ENCODE measurements at regions not wholly inside any gene's neighbourhood (a gene's known extent, or its start where the extent isn't known, plus 50 kb on each side); places are given as distances from the start of the nearest gene placed in this dataset.

GRCh38 chr13:109870274-109870673 lies 83.9 kb upstream of the IRS2 start:
- H4K20me1 ChIP-seq (ENCODE audit: low read depth): no peaks in the 10 kb centered on the region

GRCh38 chr13:109869312-109870237 lies 83.2 kb upstream of the IRS2 start:
- peaks cover 2% of the 10 kb centered on the region for H3K27me3 Mint-ChIP-seq (ENCODE audit: insufficient read depth, low read depth)
- no peaks in the 10 kb centered on the region for H3K36me3 Mint-ChIP-seq
- Histone ChIP-seq H4K20me1 (ENCODE audit: low read depth) (no peaks in the 10 kb centered on the region), H3K4me2 (no peak overlapping the region), H3K9me3 (ENCODE audit: low read depth) (no peaks in the 10 kb centered on the region), H3F3A (ENCODE audit: low read depth) (no peaks in the 10 kb centered on the region), H3K79me2 (ENCODE audit: low read depth) (no peaks in the 10 kb centered on the region), H2AFZ (replicated peaks) (no peak overlapping the region), H3K4me3 (no peak overlapping the region), H3K4me1 (no peaks in the 10 kb centered on the region), H3K36me3 (no peaks in the 10 kb centered on the region), H3K27me3 (no peaks in the 10 kb centered on the region), H3K27ac (no peak overlapping the region), H3K9ac (no peak overlapping the region)
- no peak overlapping the region for H3K4me3 Mint-ChIP-seq
- no peak for TF ChIP-seq EZH2phosphoT487 (IDR thresholded peaks at IDR 0.05)
- TF ChIP-seq EZH2 (IDR thresholded peaks at IDR 0.05): no peak
- no peak for TF ChIP-seq CTCF (IDR thresholded peaks at IDR 0.05)
- no peak overlapping the region for H3K27ac Mint-ChIP-seq
- no peaks in the 10 kb centered on the region for H3K4me1 Mint-ChIP-seq
- no peaks in the 10 kb centered on the region for H3K9me3 Mint-ChIP-seq
- DNase-seq (ENCODE audit: low spot score): no peak

More at GRCh38 chr13:109870274-109870673, 83.9 kb upstream of the IRS2 start:
- peaks cover 2% of the 10 kb centered on the region for H3K27me3 Mint-ChIP-seq (ENCODE audit: insufficient read depth, low read depth)
- H3K27me3 ChIP-seq: no peaks in the 10 kb centered on the region
- no peaks in the 10 kb centered on the region for H3K36me3 Mint-ChIP-seq
- no peaks in the 10 kb centered on the region for H3K4me1 Mint-ChIP-seq
- no peak overlapping the region for H2AFZ ChIP-seq (replicated peaks)
- no peak overlapping the region for H3K4me3 ChIP-seq
- H3K4me2 ChIP-seq: no peak overlapping the region
- DNase-seq (ENCODE audit: low spot score): no peak
- no peaks in the 10 kb centered on the region for H3K9me3 ChIP-seq (ENCODE audit: low read depth)
- H3K9me3 Mint-ChIP-seq: no peaks in the 10 kb centered on the region
- no peaks in the 10 kb centered on the region for H3F3A ChIP-seq (ENCODE audit: low read depth)
- H3K27ac ChIP-seq: no peak overlapping the region
- H3K36me3 ChIP-seq: no peaks in the 10 kb centered on the region
- no peak for TF ChIP-seq CTCF (IDR thresholded peaks at IDR 0.05)
- TF ChIP-seq EZH2 (IDR thresholded peaks at IDR 0.05): no peak
- no peak for TF ChIP-seq EZH2phosphoT487 (IDR thresholded peaks at IDR 0.05)
- H3K4me3 Mint-ChIP-seq: no peak overlapping the region
- H3K9ac ChIP-seq: no peak overlapping the region
- H3K4me1 ChIP-seq: no peaks in the 10 kb centered on the region
- no peak overlapping the region for H3K27ac Mint-ChIP-seq
- no peaks in the 10 kb centered on the region for H3K79me2 ChIP-seq (ENCODE audit: low read depth)

- peaks cover 2% of the 10 kb centered on the region for H3K27me3 Mint-ChIP-seq (ENCODE audit: insufficient read depth, low read depth)
- TF ChIP-seq CTCF (IDR thresholded peaks at IDR 0.05) (no peak), EZH2 (IDR thresholded peaks at IDR 0.05) (no peak), EZH2phosphoT487 (IDR thresholded peaks at IDR 0.05) (no peak)
- H3K4me3 Mint-ChIP-seq: no peak overlapping the region
- H3K4me1 Mint-ChIP-seq: no peaks in the 10 kb centered on the region
- no peak overlapping the region for H3K4me3 ChIP-seq
- no peaks in the 10 kb centered on the region for H3F3A ChIP-seq (ENCODE audit: low read depth)
- H3K79me2 ChIP-seq (ENCODE audit: low read depth): no peaks in the 10 kb centered on the region
- no peaks in the 10 kb centered on the region for H3K27me3 ChIP-seq
- H3K4me2 ChIP-seq: no peak overlapping the region
- no peaks in the 10 kb centered on the region for H3K9me3 Mint-ChIP-seq
- no peaks in the 10 kb centered on the region for H3K36me3 ChIP-seq
- no peak overlapping the region for H3K9ac ChIP-seq
- no peak overlapping the region for H3K27ac Mint-ChIP-seq
- H3K36me3 Mint-ChIP-seq: no peaks in the 10 kb centered on the region
- H4K20me1 ChIP-seq (ENCODE audit: low read depth): no peaks in the 10 kb centered on the region
- H3K4me1 ChIP-seq: no peaks in the 10 kb centered on the region
- H3K9me3 ChIP-seq (ENCODE audit: low read depth): no peaks in the 10 kb centered on the region
- no peak overlapping the region for H3K27ac ChIP-seq
- no peak overlapping the region for H2AFZ ChIP-seq (replicated peaks)
- no peak for DNase-seq (ENCODE audit: low spot score)
These were observed 82.4 kb upstream of the IRS2 start for GRCh38 chr13:109868578-109869311.

Data from neural progenitor cell (in vitro differentiated cells).